Heart left ventricle (tissue), 13 donors: ENCODE measurements at regions not wholly inside any gene's neighbourhood (a gene's known extent, or its start where the extent isn't known, plus 50 kb on each side); places are given as distances from the start of the nearest gene placed in this dataset.

Experiments used
- POLR2A ChIP-seq, 2 donors: fragments of 450-650 bp; IDR thresholded peaks; one replicate each; pipeline ENCODE4 v1.6.1; 2017; ENCODE audit warnings: antibody characterized with exemption in 2 of 2, mild to moderate bottlenecking in 2 of 2, moderate library complexity in 2 of 2
- TF ChIP-seq, protein P1 (sequence below), 12 donors: fragments of 200-600 bp; sonication (generic) in 4 of 12; IDR thresholded peaks; one replicate each; pipeline versions ENCODE4 v1.5.0 to v1.8.0; 2018 to 2022; ENCODE audit warnings: antibody characterized with exemption in 12 of 12, mild to moderate bottlenecking in 5 of 12
- donor health status: ischemic (EF 13 %, LVEDD 7.1; RV severe dilation, severe dysfunction).
- donor health status: DM: no; HTN: yes; CAD: no.
- donor health status: DM: no; HTN: no; CAD: no.
- donor health status: ischemic (EF 25% LVEDD 6.9; RV normal size, moderate dysfunction).
- donor health status: ischemic (EF 25% LVEDD 5.7; RV mildly dilated, moderate dysfunction).
- donor health status: ischemic (EF 35%, LVEDD 5.7; RV mildly dilated, moderate dysfunction).
- donor health status: nonischemic (EF 11% LVEDD 7.7; RV severe dilation, severe dysfunction).
- donor health status: DM: yes; HTN: yes; CAD: no.
- donor health status: PGD.
- donor health status: ischemic (EF 29% LVEDD 5.4; RV normal size, mild dysfunction).
- donor health status: nonischemic (EF 23%, LVEDD 6.1; RV moderate dilation, normal function).

GRCh38 chr16:82414476-82414875 is 212.3 kb upstream of the CDH13 start:
- TF ChIP-seq, protein P1, sequence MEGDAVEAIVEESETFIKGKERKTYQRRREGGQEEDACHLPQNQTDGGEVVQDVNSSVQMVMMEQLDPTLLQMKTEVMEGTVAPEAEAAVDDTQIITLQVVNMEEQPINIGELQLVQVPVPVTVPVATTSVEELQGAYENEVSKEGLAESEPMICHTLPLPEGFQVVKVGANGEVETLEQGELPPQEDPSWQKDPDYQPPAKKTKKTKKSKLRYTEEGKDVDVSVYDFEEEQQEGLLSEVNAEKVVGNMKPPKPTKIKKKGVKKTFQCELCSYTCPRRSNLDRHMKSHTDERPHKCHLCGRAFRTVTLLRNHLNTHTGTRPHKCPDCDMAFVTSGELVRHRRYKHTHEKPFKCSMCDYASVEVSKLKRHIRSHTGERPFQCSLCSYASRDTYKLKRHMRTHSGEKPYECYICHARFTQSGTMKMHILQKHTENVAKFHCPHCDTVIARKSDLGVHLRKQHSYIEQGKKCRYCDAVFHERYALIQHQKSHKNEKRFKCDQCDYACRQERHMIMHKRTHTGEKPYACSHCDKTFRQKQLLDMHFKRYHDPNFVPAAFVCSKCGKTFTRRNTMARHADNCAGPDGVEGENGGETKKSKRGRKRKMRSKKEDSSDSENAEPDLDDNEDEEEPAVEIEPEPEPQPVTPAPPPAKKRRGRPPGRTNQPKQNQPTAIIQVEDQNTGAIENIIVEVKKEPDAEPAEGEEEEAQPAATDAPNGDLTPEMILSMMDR (IDR thresholded peaks at IDR 0.05) = no peak
- TF ChIP-seq POLR2A (IDR thresholded peaks at IDR 0.05) = no peak
